GM21717 (cell line): ENCODE measurements at regions not wholly inside any gene's neighbourhood (a gene's known extent, or its start where the extent isn't known, plus 50 kb on each side); places are given as distances from the start of the nearest gene placed in this dataset.

ENCODE experiments used
- ATAC-seq: cut with Tn5 transposase; IDR thresholded peaks from one replicate; pipeline ENCODE4 v1.9.1; 2021; ENCODE audit warnings: mild to moderate bottlenecking, moderate library complexity; ENCODE audit not compliant: unreplicated experiment

DNA sequence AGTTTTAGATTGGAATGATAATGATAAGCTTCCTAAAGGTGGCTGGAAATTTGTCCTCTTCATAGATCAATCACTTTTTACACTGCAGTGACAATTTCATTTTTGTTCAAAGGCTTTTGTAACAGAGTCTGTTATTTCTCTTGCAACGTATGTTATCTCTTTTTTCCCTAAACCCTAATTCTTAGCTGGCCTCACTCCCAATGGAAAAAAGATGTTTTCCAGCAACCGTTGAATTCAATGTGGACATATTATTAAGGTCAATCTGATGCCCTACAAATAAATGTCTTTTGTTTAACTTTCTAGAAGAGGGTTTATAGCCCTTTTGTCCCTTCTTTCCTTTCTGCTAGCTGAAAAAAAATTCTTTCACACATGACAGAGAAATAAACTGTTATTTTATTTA is 192.7 kb upstream of the NWD2 start:
- ATAC-seq = no peak

DNA sequence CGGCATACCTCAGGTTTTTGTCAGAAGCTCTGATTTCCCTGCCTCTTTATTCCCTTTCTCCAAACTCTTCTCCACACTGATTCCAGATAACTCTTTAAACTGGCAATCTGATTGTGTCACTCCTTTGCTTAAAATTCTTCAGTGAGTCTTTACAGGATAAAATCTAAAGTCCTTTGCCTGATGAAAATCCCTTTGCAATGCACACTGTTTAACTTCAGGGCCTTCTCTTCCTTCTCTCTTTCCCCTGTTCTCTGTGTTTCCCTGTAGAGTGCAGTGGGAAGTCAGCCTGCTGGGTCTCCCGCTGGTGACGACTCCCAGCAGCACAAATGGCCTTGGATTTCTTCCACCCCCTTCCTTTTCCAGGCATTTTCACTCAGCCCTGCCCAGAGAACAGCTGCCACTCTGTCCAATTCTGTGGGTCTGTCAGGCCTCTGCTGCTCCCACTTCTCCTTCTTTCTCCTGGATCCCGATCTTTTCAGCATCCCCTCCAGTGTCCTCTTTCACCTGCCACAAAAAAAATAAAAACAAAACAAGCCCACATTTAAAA is 189.9 kb upstream of the NWD2 start:
- ATAC-seq = no peak

DNA sequence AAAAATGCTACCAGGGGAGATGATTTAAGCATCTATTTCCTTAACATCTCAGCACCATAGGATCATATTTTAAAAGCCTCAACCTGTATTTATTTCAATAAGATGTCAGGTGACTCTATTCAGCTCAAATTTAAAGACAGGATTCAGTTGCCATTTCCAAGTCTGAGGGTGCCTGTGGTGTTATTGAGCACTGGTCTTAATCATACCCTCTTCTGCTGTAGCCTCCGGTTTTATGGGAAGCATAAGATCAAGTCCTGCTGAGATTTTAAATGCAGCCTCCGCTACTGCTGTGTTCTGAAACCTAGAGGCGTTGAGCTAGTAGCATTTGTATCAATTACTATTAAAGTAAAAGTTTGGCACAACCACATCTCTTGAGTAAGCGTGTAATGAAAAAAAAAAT is 185.7 kb upstream of the NWD2 start:
- ATAC-seq = no peak

DNA sequence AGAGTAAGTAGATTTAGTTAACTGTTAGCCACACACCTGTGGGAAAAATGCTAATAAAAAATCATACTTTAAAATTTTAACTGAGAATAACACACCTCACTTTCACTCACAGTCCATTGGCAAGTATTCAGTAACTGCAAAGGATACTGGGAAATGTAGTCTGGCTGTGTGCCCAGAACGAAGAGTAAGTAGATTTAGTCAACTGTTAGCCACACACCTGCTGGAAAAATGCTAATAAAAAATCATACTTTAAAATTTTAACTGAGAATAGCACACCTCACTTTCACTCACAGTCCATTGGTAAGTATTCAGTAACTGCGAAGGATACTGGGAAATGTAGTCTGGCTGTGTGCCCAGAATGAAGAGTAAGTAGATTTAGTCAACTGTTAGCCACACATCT is 178.4 kb upstream of the NWD2 start:
- no peak for ATAC-seq

DNA sequence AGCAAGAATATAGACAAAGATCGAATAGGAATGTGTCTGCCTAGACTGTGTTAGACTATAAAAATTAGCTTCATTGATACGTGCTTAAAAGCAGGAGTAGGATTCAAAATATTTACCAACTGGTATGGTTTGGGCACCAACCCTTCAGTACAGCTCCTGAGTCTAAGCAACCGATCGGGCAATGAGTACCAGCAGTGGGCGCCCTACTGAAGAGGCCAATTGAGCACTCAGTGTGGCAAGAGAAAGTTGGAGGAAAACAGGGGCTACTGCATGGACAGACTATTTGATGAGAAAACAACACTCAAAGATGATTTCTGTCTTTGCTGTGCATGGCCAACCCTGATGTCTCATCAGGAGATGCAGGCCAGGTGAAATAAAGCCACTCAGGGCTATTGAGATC is 176.0 kb upstream of the NWD2 start:
- no peak for ATAC-seq

DNA sequence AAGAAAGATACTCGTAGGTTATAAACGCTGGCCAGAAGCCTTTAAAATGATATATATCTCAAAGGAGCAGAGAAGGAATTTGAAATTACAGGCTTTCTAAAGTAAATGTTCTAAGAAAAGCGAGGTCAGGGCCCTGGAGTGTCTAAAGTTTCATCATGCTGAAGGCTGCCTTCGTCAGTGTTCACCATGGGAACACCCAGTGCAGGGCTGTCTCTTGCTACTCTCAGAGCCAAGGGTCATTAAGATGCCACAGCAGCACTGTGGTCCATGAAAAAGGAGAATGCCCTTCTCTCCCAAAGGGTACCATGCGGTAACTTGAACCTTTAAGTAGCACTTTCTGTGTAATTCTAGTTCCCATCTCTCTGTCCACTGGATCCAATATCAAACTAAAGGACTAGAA is 174.5 kb upstream of the NWD2 start:
- no peak for ATAC-seq

DNA sequence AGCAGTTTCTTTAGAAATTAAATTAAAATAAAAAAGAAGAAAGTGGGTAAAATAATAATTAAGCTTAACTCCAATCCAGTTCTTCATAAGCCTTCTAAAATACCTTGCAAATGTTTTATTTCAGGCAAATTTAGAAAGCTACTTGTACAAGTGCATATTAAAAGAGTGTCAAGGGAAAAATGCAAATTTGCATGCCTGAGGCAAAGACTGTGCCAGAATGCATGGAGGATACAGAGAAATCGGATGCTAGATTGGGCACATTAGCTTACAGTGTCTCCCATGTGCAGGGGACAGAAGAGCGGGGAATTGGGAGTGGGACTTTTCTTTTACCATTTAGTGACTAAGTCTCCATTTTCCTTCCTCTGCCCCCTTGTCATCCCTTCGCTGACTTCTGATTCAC is 173.0 kb upstream of the NWD2 start:
- ATAC-seq = no peak

DNA sequence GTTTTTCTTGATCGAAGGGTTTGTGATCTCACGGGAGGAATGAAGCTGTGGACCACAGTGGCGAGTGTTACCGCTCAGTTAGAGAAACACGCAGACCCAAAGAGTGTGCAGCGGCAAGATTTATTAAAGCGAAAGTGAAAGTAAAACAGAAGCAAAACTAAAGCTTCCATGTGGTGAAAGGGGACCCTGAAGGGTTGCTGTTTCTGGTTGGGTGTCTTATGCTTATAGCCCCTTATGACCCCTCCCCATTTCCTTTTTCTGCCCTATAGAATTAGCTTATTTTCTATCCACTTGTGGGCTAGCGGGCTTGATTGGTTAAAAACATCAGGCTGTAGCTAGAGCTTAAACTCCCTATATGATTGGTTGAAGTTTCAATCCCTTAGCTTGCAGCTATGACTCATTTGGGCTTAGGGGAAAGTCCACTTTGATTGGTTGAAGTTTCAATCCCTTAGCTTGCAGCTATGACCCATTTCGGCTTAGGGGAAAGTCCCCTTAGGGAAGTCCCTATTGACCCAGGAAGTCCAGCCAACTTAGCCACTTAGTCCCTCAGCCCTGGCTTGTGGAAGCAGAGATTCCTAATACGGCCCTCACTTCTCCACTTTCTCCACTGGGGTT is 171.2 kb upstream of the NWD2 start:
- no peak for ATAC-seq

DNA sequence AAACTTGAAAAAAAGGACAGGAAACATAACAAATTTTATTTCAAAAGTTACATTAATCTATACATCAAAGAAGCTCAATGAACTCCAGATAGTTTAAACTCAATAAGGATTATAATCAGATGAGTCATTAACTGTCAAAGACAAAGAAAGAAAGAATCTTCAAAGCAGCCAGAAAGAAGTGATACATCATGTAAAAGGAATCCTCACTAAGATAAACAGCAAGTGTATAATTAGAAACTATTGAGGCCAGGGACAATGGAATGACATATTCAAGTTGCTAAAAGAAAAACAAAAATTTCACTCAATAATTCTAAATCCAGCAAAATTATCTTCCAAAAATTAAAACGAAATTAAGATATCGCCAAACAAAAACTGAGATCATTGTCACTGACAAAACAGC is 161.6 kb upstream of the NWD2 start:
- ATAC-seq = no peak

DNA sequence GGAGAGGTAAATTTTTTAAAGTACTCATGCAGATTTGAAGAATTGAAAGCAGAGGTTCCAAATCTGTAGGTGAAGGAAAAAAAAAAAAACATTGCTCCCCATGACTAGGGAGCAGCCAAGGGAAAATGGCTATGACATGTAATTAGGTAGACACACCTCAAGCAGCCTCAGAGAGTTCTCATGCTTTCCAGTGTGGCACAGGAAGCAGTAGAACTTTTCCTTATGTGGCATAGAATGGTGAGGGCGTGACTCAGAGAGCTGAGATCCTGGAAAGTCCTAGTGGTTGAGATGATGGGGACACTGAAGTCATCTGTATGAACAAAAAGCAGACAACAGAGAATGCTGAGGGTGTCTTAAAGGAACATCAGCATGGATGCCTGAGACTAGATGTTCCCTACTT is 148.6 kb upstream of the NWD2 start:
- no peak for ATAC-seq

DNA sequence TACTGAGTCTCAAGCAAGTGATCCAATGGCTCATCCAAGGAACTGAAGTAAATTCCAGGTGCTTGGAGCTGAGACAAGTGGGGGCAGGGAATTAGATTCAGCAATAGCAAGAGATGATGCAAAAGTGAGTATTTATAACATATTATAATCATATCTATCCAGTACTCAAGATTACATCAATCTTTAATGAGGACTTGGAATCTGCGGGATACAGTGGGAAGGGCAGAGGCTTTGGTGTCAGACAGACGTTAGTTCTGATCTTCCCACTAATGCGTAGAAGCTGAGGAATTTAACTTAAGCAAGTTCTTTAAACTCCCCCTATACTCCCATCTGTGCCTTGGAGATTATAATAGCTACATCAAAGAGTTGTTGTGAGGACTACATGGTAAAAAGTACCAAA is 143.4 kb upstream of the NWD2 start:
- ATAC-seq = no peak

DNA sequence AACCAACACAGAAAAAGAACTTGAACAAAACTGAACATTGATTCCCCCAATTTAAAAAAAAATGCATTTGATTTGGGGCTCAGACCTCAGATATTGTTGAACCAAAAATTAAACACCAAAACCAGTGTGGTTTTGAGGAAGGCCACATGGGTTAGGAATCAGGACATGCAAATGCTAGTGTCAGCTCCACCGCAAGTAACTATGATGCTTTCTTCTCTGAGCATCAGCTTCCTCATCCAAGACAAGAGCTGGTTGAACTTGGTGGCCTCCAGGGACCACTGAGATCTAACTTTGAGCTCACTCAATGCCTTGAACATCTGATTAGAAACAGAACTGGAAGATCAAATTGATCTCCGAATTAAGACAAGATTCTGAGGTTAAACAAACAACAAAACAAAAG is 142.9 kb upstream of the NWD2 start:
- no peak for ATAC-seq

DNA sequence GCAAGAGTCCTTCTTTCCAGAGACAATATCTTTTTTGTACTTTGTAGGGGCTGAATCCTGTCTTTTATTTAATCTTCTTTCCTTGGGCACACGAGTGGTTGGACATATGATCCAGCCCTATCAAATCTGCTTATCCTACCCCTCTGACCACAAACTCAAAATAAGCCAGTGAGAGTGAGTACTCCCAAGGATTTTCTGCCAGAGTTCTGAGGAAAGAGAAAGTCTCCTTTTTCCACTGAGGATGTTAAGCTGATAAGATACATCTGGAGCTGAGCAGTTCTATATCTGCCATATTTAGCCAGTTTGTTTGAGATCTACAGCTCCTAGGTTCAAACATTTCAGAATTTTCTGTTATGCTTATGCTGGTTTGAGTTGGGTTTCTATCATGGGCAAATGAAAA is 134.8 kb upstream of the NWD2 start:
- ATAC-seq = no peak

DNA sequence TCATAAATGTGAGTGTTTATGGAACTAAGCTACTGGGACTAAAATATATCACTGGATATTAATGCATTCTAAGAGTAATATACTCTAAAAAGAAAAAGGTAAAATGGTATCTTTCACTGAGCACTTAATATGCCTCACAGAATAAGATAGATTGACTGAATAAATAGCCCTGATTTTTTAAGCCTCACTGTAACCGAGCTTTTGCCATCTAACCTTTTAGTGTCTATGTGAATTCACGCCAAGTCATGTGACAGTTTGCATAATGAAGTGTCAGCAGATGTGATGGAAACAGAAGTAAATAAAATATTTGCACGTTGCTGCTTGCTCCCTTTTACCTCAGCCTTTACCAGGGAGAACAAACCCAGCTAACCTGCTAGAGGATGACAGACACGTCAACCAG is 119.7 kb upstream of the NWD2 start:
- ATAC-seq = no peak

DNA sequence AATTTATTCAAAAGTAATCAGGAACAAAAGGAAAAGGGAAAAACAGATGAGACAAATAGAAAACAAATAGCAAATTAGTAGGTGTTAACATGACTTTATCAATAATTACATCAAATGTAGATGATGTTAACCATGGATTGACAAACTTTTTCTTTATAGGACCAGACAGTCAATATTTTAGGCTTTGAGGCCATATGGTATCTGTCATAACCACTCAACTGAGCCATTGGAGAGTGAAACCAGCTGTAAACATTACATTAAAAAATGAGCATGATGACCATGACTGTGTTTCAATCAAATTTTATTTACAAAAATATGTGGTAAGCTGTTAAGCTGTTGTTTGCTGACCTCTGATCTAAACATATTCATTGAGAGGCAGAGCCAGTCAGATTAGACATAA is 118.5 kb upstream of the NWD2 start:
- ATAC-seq = no peak

DNA sequence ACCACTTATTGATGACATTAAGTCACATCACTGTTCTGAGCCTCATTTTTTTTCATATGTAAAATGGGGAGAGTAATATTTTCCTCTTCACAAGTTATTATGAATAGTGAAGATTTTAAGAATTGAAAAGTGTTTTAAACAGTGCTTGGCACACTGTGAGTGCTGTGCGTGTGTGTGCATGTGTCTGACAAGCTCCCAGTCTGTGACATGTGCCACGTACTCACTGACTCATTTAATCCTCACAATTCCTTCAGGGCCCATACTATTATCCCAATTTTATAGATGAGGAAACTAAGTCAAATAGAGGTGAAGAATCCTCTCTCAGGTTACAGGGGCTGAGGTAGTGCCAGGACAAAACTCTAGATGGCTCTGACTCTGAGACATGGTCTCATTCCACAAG is 114.1 kb upstream of the NWD2 start:
- ATAC-seq = no peak

DNA sequence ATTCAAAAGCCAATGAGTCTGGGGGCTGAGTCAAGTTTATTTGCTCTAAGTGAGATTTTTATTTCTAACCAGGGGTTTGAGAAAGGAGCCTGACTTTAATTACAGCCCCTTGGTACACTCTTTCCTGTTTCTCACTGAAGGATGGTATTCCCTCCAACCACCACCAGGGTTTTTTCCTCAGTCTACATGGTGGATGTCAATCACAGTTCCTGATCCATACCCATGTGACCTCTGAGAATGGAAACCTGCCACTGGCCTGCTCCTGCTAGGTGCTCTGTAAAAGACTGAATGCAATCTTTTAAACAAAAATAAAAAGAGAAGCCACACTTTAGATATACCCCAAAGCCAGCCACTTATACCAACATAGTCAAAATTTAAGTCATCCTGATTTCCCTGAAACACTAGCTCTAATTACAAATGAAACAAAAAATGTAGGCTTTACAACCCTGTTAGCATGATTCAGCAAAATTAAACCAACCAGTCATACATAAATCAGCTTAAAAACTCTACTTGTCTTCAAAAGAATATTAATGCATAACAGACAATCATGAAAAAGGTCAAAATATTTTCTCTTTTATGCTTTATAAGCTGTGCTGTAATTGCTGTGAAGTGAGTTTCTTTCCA is 112.1 kb upstream of the NWD2 start:
- ATAC-seq = no peak

DNA sequence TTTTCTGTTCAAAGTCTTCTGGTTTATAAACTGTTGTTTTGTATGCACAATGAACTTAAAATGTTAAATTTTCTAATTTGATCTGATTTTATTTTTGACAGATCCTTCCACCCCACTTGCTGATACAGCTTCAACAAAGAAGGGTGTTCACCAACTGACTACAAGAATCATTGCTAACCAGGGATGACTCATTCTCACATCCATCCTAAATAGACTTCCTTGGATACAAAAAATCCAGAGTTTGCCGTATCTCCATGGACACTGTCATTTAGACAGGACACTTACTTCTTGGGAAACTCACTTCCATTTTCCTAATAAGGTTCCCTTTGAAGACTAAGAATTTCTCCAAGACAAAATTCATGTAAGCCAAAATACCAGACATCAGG is 111.6 kb upstream of the NWD2 start:
- ATAC-seq = no peak

DNA sequence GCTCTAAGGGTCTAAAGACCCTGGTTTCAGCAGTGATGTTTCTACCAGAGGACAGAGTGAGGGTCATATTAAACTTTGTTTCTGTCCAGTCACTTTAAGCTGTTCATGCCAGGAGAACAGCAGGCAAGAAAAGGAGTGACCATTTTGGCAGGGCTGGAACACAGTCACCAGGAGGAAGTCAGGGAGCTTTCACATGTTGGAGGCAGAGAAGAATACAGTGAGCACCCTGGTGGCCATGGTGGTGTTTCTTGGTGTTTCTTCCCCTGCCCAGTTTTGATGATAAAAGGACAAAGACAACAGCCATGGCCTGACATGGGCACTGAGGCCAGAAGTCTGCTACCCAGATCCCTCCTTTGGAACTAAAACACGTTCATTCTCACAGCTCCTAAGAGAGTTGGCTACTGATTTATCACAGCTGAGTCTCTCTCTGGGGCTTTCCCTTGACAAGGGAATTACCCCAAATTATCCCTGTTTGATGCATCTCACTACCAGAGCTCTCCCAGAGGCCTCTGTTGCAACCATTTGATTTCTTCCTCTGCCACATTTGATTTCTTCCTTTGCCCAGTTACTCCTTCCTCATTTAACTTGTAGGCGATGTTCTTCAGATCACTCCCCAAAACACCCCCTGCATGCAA is 106.4 kb upstream of the NWD2 start:
- ATAC-seq = peak; percentile 87

DNA sequence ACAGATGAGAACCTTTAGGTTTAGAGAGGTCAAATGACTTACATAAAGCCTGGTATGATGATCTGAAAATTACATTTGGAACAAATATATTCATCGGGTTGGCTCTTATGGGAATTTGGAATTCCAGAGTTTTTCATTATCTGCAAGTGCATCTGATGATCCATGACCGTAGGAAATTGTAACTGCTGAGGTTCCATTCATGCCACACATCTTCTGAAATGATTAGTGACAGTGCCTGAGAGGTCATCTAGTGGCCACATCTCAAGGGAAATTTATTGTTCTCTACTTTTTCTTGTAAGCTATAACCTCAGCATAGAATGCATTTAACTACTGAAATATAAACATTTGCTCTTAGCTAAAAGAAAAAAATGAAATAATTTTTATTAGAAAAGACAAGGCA is 105.8 kb upstream of the NWD2 start:
- ATAC-seq = no peak

DNA sequence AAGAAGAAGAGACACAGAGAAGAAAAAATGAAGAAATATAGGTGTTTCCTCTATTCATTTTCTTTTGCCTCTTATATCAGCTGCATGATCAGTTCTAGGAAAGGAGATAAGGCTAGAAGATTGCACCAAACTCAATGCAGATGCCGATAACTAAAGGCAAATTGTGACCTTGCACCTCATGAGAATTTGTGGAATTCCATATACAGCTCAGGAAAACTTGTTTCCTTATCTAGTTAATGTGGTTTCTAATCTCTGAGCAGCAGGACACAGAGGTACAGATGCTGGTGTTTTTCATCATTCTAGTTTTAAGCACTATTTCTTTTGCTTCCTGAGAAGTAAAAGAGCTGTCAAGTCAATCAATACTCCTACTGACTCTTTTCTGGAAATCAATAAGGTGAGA is 104.6 kb upstream of the NWD2 start:
- no peak for ATAC-seq

DNA sequence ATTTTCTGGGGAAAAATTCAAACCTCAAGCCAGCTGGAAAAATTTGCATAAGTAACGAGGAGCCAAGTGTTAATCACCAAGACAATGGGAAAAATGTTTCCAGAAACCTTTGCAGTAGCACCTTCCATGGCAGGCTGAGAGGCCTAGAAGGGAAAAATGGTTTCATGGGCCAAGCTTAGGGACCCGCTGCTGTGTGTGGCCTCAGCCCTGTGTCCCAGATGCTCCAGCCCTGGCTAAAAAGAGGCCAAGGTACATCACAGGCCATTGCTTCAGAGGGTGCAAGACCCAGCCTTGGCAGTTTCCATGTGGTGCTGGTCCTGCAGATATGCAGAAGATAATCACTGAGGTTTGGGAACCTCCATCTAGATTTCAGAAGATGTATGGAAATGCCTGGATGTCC is 98.3 kb upstream of the NWD2 start:
- no peak for ATAC-seq
